Stimulated activated CD4-positive, alpha-beta T cell treated with anti-CD3 and anti-CD28 coated beads, Interleukin-1b, Interleukin-23, amount 100 ng/mL, for 4 hours (primary cell): ENCODE measurements at regions not wholly inside any gene's neighbourhood (a gene's known extent, or its start where the extent isn't known, plus 50 kb on each side); places are given as distances from the start of the nearest gene placed in this dataset.

ENCODE experiments used
- DNase-seq, 2 donors: peaks; one replicate each; pipeline ENCODE4 v3.0.0-alpha.2; 2020; ENCODE audit warnings: low read depth in 2 of 2

DNA sequence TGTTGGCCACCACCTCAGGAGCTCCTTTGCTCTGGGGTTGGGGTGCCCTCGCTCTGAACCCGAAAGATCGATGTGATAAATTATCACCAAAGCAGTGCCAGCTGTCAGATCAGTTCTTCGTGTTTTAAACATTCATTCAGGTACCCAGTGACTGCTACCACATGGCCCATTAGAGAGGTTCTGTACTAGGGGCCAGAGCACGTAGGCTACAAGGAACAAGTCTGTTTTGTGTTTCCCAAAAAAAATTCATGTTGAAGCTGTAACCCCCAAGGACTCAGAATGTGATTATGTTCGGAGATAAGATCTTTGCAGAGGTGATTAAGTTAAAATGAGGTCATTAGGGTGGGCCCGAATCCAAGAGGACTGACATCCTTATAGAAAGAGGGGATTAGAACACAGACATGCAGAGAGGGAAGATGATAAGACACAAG is 526.9 kb downstream of the NPHP4 start:
- no peak for DNase-seq

DNA sequence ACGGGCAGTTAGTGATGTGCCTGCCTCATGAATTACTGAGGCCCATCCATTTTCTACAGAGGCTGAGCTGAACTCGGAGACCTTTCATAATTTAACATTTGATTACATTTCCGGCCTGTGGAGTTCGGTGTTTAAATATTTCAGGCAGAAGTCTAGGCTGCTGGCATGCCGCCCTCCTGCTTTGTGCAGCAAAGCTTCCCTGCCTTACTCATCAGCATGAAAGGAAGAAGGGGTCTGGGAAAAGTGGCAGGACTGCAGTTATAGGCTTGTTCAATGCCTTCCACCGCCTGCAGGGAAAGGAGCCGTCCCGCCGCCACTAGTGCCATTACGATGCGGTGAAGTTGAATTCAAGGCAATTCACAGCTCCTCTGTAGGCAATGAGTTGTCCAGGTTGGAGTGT is 527.9 kb downstream of the NPHP4 start:
- DNase-seq: no peak

DNA sequence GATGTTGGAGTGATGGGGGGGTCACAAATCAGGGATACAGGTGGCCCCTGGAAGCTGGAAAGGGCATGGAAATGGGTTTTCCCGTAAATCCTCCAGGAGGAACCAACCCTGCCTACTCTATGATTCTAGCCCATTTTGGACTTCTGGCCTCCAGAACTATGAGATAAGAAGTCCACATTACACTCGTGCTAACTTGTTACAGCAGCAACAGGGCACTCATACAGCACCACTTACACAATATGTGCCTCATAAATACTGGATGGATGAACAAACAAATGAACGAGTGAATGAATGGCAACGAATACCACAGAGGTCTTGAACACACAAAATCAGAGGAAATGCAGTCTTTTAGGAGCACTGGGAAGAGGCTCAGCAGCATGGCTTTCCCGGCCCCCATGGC is 531.3 kb downstream of the NPHP4 start:
- DNase-seq: no peak

DNA sequence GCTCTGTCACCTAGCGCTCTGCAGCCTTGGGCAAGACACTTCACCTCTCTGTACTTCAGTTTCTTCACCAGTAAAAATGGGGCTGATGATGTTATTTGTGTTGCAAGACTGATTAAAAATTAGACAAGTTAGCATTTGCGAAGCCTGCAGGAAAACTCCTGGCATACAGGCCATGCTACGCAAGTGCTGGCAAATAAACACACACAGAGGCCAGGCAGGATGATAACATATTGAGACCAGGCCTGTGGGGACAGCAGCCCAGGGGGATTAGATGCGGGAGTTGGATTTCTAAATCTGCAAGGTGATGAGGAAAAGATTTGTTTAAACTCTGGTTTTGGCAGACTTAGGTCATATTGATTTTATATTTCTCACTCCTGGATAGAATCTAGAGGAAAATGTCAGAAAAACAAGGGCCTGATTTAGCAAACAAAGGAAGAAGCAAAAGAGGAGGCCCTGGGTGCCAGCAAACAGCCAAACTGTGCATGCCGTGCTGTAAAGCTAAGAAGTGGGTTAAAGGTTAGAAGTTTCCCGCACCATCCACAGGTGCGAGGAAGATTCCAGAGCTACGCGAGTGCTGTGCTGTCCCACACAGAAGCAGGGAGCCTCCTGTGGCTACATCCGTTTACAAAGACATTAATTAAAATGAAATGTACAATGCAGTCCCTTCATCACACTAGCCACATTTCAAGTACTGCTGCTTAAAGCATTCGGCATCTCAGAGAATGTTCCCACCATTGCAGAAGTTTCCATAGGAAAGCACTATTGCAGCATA is 532.2 kb downstream of the NPHP4 start:
- DNase-seq: no peak

GRCh38 chr1:5458248-5458647 is 534.0 kb downstream of the NPHP4 start:
- no peak for DNase-seq

DNA sequence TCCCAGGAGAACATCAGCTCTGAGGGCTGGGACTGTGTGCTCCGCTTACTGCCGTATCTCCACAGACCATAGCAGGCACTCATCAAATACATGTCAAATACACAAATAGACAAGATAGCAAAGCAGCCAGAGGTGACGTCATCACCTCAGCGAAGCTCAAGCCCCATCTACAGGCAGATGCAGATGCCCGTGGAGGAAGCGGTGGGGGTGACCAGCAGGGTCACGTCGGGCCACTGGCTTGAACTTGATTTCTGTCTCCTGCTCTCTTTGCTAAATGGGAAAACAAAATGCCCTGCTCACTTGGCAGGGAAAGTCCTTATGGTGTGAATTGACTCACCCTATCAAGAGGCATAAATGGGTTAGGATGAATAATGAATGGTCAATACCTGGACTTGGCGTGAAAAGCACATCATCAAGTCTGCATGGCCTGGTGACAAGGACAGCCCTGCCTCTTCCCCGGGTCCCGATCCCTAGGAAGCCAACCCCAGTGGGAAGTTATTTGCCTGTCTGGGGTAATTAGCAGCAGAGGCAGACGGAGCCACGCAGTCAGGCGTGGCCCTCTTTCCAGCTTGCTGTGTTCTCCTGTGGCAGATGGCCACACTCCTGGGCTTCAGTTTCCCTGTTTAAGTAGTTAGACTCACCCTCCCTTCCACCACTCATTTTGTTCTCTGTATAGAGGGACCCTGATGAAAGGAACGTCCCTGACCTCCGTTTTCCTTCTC is 536.0 kb downstream of the NPHP4 start:
- DNase-seq: no peak

GRCh38 chr1:5455651-5456050 is 536.6 kb downstream of the NPHP4 start:
- no peak for DNase-seq

DNA sequence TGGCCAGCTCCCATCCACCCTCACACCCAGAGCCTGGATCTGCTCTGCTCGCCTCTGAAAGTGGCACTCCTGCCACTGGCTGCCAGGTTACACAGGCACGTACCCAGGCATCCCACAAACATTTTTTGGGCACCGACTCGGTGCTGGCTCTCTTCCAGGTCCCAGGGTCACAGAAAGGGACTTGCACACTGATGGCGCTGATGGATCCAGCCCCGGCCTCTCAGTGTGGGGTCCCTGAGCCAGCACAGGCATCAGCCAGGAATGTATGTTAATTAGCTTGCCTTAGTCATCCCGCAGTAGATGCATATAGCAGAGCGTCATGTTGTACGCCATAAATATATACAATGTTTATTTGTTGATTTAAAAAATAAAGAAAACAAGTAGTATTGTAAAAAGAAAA is 537.2 kb downstream of the NPHP4 start:
- no peak for DNase-seq

DNA sequence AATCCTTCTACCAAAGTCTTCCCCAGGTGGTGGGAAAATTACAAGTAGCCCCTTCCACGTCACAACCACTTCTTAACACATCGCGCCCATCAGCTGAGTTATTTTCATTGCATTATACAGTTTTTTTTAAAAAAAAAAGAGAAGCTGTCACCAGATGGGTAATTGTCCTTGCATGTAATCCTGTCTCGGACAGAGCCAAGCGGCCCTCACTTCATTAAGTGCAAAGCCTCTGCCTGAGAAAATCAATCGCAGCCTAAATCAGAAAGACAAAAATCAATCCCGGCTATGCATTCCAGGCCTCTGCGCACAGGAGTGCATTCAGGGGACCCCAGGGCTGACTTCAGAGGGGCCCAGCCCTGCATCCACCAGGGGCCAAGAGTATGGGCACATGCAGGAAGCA is 538.9 kb downstream of the NPHP4 start:
- DNase-seq: no peak

GRCh38 chr1:5451671-5452070 is 540.6 kb downstream of the NPHP4 start:
- DNase-seq: no peak

DNA sequence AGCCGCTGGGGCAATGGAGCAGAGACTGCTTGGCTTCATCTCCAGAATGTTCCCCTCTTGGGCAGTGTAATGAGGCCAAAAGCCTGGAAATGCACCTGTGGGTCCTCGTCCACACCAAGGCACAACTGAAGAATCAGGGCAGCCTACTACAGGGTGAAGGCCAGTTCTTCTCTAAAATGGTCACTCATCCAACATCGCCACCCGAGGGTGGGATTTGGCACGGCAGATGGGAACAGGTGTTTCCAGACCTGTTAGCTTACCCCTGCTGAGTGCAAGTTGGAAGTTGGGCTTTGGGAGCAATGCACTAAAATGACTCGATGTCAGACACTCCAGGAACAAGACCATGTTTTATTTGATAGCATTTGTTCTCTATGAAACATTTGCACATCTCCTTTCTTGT is 543.7 kb downstream of the NPHP4 start:
- DNase-seq: peak in 1 of 2 donors; percentile 3

DNA sequence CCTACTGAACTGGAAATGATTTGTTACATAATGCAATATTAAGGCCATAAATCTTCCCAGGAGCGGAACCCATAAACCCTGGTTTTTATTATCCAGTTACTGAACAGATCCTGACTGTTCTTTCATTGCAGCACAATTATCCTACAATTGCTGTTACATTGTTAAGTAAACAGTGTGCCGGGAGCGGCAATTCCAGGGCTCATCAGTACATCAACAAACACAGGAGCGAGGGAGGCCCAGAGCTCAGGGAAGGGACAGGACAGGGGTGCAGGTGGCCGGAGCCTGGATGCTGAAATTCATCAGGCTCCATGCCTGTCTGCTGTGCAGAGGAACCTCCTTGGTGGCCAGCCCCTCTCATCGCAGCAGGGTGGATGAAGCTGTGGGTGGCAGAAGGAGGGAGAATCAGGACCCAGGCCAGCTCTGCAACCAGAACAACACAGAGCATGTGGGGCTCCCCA is 544.7 kb downstream of the NPHP4 start:
- DNase-seq: no peak

GRCh38 chr1:5444396-5444795 is 547.8 kb downstream of the NPHP4 start:
- DNase-seq: no peak

GRCh38 chr1:5436808-5437207 is 555.4 kb downstream of the NPHP4 start:
- DNase-seq: no peak

GRCh38 chr1:5435414-5435813 is 556.8 kb downstream of the NPHP4 start:
- DNase-seq: no peak

GRCh38 chr1:5432436-5432835 is 559.8 kb downstream of the NPHP4 start:
- no peak for DNase-seq

- DNase-seq: no peak
Observed at GRCh38 chr1:5430911-5431697, 561.1 kb downstream of the NPHP4 start.

- DNase-seq: no peak
Observed at GRCh38 chr1:5430136-5430535, 562.1 kb downstream of the NPHP4 start.

- no peak for DNase-seq
Observed at GRCh38 chr1:5428351-5428750, 563.9 kb downstream of the NPHP4 start.

DNA sequence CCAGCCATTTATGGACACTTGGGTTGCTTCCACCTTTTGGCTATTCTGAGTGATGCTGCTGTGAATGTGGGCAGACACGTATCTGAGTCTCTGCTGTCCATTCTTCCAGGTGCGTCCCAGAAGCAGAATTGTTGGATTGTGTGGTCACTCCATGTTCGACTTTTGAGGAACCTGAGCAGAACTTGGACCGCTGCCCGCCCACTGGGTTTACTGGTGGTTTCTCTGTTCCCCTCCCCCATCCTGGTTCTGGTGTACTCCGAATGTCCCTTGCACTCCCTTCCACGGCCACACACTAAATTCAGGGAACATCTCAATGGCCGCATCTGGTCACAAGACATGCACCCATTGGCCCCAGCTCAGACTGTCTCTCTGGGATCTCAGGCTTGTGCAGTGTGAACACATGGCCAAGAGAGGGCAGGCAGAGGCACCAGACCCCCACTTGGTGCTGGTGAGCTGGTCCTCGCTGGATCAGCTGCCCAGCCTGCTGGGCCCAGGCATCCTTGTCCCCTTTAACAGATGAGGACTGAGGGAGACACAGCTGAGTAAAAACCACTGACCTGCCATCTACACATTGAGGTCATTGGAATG is 565.1 kb downstream of the NPHP4 start:
- no peak for DNase-seq

DNA sequence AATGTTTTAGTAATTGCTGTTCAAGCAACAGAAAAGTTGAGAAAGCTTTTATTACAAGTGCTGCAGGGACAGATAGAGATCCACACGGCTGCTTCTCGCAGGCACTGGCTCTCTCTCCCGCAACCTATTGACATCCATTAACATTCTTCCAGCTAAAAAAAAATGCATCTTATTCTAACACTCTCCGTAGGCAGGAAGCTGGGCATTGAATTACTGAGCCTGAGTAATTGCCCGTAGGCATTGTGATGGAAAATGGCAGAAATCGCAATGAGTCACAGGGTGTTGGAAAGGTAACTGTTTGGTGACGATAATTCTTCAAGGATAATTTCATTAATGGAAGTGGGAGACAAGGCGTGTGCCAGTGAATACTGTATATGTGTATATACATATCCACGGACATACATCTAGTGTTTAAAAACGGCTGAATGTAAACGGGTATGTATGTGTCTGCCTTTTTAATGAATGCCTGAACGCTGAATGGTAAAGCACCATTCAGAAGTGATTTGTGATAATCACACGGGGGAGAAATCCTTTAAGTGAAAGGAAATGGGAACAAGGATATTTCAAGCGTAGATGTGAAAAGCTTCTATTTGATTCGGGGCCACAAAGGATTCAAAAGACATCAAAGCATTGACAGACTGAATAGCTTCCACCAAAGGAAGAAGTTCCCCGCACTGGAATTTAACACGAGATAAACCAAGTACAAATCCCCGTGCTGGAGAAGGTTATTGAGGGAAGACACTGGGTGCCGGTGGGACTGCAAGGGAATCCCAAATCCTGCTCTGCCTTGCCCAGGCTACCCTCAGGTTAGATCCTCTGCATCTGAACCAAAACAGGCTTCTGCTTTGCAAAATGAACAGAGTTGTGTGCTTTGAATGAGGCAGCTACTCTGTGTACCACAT is 567.2 kb downstream of the NPHP4 start:
- DNase-seq: no peak
